K562 (cell line): ENCODE measurements at regions not wholly inside any gene's neighbourhood (a gene's known extent, or its start where the extent isn't known, plus 50 kb on each side); places are given as distances from the start of the nearest gene placed in this dataset.

ENCODE experiments used
- CGGBP1 ChIP-seq: fragments of 250-450 bp; sonication (Bioruptor Pico); IDR thresholded peaks from 2 replicates; pipeline ENCODE4 v1.9.0; 2021; ENCODE audit warnings: mild to moderate bottlenecking
- MTF1 ChIP-seq: fragments of 250-450 bp; sonication (Bioruptor Pico); IDR thresholded peaks from 2 replicates; pipeline ENCODE4 v1.9.0; 2021; ENCODE audit warnings: moderate library complexity, mild to moderate bottlenecking, inconsistent platforms, borderline replicate concordance
- OTX1 ChIP-seq: fragments of 450-650 bp; formaldehyde crosslinking; IDR thresholded peaks from 2 replicates; pipeline ENCODE4 v1.4.0; 2022; ENCODE audit warnings: mild to moderate bottlenecking
- RERE ChIP-seq: sonication (generic); formaldehyde crosslinking; IDR thresholded peaks from 2 replicates; pipeline ENCODE4 v1.8.0; 2023; ENCODE audit warnings: missing genetic modification reagents, mild to moderate bottlenecking, borderline replicate concordance
- SMARCE1 ChIP-seq: fragments of 450-650 bp; IDR thresholded peaks from 2 replicates; pipeline ENCODE4 v1.7.1; 2016; ENCODE audit warnings: mild to moderate bottlenecking
- ZNF197 ChIP-seq: fragments of 200-800 bp; sonication (Bioruptor generic); IDR thresholded peaks from 2 replicates; pipeline ENCODE4 v1.6.1; 2016; ENCODE audit warnings: low read depth, missing genetic modification characterization, missing compliant biosample characterization
- TF ChIP-seq, protein P1 (sequence below): fragments of 450-650 bp; IDR thresholded peaks from 2 replicates; pipeline ENCODE4 v1.6.1; 2016; ENCODE audit warnings: mild to moderate bottlenecking, moderate library complexity
- TF ChIP-seq, protein P2 (sequence below): fragments of 200-800 bp; sonication (Bioruptor generic); IDR thresholded peaks from 2 replicates; pipeline ENCODE4 v1.6.1; 2017; ENCODE audit warnings: missing genetic modification characterization, missing compliant biosample characterization

- TF ChIP-seq, protein P1, sequence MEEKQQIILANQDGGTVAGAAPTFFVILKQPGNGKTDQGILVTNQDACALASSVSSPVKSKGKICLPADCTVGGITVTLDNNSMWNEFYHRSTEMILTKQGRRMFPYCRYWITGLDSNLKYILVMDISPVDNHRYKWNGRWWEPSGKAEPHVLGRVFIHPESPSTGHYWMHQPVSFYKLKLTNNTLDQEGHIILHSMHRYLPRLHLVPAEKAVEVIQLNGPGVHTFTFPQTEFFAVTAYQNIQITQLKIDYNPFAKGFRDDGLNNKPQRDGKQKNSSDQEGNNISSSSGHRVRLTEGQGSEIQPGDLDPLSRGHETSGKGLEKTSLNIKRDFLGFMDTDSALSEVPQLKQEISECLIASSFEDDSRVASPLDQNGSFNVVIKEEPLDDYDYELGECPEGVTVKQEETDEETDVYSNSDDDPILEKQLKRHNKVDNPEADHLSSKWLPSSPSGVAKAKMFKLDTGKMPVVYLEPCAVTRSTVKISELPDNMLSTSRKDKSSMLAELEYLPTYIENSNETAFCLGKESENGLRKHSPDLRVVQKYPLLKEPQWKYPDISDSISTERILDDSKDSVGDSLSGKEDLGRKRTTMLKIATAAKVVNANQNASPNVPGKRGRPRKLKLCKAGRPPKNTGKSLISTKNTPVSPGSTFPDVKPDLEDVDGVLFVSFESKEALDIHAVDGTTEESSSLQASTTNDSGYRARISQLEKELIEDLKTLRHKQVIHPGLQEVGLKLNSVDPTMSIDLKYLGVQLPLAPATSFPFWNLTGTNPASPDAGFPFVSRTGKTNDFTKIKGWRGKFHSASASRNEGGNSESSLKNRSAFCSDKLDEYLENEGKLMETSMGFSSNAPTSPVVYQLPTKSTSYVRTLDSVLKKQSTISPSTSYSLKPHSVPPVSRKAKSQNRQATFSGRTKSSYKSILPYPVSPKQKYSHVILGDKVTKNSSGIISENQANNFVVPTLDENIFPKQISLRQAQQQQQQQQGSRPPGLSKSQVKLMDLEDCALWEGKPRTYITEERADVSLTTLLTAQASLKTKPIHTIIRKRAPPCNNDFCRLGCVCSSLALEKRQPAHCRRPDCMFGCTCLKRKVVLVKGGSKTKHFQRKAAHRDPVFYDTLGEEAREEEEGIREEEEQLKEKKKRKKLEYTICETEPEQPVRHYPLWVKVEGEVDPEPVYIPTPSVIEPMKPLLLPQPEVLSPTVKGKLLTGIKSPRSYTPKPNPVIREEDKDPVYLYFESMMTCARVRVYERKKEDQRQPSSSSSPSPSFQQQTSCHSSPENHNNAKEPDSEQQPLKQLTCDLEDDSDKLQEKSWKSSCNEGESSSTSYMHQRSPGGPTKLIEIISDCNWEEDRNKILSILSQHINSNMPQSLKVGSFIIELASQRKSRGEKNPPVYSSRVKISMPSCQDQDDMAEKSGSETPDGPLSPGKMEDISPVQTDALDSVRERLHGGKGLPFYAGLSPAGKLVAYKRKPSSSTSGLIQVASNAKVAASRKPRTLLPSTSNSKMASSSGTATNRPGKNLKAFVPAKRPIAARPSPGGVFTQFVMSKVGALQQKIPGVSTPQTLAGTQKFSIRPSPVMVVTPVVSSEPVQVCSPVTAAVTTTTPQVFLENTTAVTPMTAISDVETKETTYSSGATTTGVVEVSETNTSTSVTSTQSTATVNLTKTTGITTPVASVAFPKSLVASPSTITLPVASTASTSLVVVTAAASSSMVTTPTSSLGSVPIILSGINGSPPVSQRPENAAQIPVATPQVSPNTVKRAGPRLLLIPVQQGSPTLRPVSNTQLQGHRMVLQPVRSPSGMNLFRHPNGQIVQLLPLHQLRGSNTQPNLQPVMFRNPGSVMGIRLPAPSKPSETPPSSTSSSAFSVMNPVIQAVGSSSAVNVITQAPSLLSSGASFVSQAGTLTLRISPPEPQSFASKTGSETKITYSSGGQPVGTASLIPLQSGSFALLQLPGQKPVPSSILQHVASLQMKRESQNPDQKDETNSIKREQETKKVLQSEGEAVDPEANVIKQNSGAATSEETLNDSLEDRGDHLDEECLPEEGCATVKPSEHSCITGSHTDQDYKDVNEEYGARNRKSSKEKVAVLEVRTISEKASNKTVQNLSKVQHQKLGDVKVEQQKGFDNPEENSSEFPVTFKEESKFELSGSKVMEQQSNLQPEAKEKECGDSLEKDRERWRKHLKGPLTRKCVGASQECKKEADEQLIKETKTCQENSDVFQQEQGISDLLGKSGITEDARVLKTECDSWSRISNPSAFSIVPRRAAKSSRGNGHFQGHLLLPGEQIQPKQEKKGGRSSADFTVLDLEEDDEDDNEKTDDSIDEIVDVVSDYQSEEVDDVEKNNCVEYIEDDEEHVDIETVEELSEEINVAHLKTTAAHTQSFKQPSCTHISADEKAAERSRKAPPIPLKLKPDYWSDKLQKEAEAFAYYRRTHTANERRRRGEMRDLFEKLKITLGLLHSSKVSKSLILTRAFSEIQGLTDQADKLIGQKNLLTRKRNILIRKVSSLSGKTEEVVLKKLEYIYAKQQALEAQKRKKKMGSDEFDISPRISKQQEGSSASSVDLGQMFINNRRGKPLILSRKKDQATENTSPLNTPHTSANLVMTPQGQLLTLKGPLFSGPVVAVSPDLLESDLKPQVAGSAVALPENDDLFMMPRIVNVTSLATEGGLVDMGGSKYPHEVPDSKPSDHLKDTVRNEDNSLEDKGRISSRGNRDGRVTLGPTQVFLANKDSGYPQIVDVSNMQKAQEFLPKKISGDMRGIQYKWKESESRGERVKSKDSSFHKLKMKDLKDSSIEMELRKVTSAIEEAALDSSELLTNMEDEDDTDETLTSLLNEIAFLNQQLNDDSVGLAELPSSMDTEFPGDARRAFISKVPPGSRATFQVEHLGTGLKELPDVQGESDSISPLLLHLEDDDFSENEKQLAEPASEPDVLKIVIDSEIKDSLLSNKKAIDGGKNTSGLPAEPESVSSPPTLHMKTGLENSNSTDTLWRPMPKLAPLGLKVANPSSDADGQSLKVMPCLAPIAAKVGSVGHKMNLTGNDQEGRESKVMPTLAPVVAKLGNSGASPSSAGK, result no peak
- TF ChIP-seq RERE (CRISPR knock-in tag) (no peak), OTX1 (CRISPR knock-in tag) (peak; percentile 93), ZNF197 (CRISPR knock-in tag) (peak; percentile 96), SMARCE1 (no peak), MTF1 (CRISPR knock-in tag) (peak; percentile 88), CGGBP1 (CRISPR knock-in tag) (peak; percentile 85)
- TF ChIP-seq, protein P2, sequence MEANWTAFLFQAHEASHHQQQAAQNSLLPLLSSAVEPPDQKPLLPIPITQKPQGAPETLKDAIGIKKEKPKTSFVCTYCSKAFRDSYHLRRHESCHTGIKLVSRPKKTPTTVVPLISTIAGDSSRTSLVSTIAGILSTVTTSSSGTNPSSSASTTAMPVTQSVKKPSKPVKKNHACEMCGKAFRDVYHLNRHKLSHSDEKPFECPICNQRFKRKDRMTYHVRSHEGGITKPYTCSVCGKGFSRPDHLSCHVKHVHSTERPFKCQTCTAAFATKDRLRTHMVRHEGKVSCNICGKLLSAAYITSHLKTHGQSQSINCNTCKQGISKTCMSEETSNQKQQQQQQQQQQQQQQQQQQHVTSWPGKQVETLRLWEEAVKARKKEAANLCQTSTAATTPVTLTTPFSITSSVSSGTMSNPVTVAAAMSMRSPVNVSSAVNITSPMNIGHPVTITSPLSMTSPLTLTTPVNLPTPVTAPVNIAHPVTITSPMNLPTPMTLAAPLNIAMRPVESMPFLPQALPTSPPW (CRISPR knock-in tag), result peak; percentile 45; the same call in 1 of the 2 replicates
Observed at GRCh38 chr6:27136077-27136644, 111.3 kb upstream of the PRSS16 start (continued).
